ENCODE measurements at regions not wholly inside any gene's neighbourhood (a gene's known extent, or its start where the extent isn't known, plus 50 kb on each side); places are given as distances from the start of the nearest gene placed in this dataset.

- no peak for DNase-seq (ENCODE audit: low spot score)
- in situ Hi-C loops (cut with MboI; ENCODE audit: low pct_unique_long_range_greater_than_20kb, low sequenced_read_pairs, unreplicated experiment): no loop called here
- TF ChIP-seq CTCF (IDR thresholded peaks at IDR 0.05; ENCODE audit: extremely low read depth, insufficient read depth, missing control alignments): no peak
Measured at GRCh38 chr2:5825686-5826085, 133.5 kb downstream of the SOX11 start.

- TF ChIP-seq CTCF (IDR thresholded peaks at IDR 0.05; ENCODE audit: extremely low read depth, insufficient read depth, missing control alignments): no peak
- no peak for DNase-seq (ENCODE audit: low spot score)
- in situ Hi-C loops (cut with MboI; ENCODE audit: low pct_unique_long_range_greater_than_20kb, low sequenced_read_pairs, unreplicated experiment): no loop called here
Measured at GRCh38 chr2:5826979-5827655, 134.9 kb downstream of the SOX11 start.

- no peak for DNase-seq (ENCODE audit: low spot score)
- no peak for TF ChIP-seq CTCF (IDR thresholded peaks at IDR 0.05; ENCODE audit: extremely low read depth, insufficient read depth, missing control alignments)
- in situ Hi-C loops (cut with MboI; ENCODE audit: low pct_unique_long_range_greater_than_20kb, low sequenced_read_pairs, unreplicated experiment): no loop called here
Measured at GRCh38 chr2:5834501-5834900, 142.3 kb downstream of the SOX11 start.

- DNase-seq (ENCODE audit: low spot score): no peak
- in situ Hi-C loops (cut with MboI; ENCODE audit: low pct_unique_long_range_greater_than_20kb, low sequenced_read_pairs, unreplicated experiment): no loop called here
- TF ChIP-seq CTCF (IDR thresholded peaks at IDR 0.05; ENCODE audit: extremely low read depth, insufficient read depth, missing control alignments): no peak
Measured at GRCh38 chr2:5839550-5839949, 147.4 kb downstream of the SOX11 start.

GRCh38 chr2:5841126-5841525 is 148.9 kb downstream of the SOX11 start:
- no peak for TF ChIP-seq CTCF (IDR thresholded peaks at IDR 0.05; ENCODE audit: extremely low read depth, insufficient read depth, missing control alignments)
- in situ Hi-C loops (cut with MboI; ENCODE audit: low pct_unique_long_range_greater_than_20kb, low sequenced_read_pairs, unreplicated experiment): no loop called here
- DNase-seq (ENCODE audit: low spot score): no peak

- no peak for DNase-seq (ENCODE audit: low spot score)
- TF ChIP-seq CTCF (IDR thresholded peaks at IDR 0.05; ENCODE audit: extremely low read depth, insufficient read depth, missing control alignments): no peak
- in situ Hi-C loops (cut with MboI; ENCODE audit: low pct_unique_long_range_greater_than_20kb, low sequenced_read_pairs, unreplicated experiment): no loop called here
Measured at GRCh38 chr2:5842326-5842725, 150.1 kb downstream of the SOX11 start.

Data from GM13977 (cell line).